ENCODE measurements at regions not wholly inside any gene's neighbourhood (a gene's known extent, or its start where the extent isn't known, plus 50 kb on each side); places are given as distances from the start of the nearest gene placed in this dataset.

DNA sequence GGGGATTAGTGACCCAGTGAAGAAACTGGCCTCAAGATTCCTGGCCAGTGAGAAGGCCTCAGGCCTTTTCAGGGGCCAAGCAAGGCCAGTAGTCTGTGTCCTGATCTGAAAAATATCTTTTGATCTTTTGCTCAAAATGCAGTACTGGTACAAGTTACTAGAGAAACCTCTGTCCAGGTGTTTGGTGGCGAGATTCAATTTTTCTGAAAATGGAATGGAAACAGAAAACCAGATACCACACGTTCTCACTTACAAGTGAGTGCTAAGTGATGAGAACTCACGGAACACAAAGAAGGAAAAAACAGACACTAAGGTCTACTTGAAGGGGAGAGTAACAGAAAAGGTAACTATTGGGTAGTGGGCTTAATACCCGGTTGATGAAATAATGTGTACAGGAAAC lies 463.4 kb downstream of the ZIC1 start:
- no peaks in the 10 kb centered on the region; the same call in 1 of the 2 replicates for H3K27me3 ChIP-seq (ENCODE audit: control insufficient read depth, insufficient read depth, low read length)
- ATAC-seq (ENCODE audit: low read depth) (no peak), DNase-seq (no peak)
- H4K20me1 ChIP-seq (ENCODE audit: insufficient read depth, low read length): no peaks in the 10 kb centered on the region
- H2AK9ac ChIP-seq (replicated peaks; ENCODE audit: low read depth, low read length, poor library complexity): no peak overlapping the region
- H3K79me1 ChIP-seq (ENCODE audit: low read depth in 1 of 2, low read length in 2 of 2): no peaks in the 10 kb centered on the region
- no CpG with 5 or more reads among the region's 4 CpGs for WGBS, 2 experiments (ENCODE audit: extremely low coverage in 2 of 2, insufficient read length in 1 of 2)
- no peak overlapping the region for H3K56ac ChIP-seq (ENCODE audit: extremely low read depth, insufficient read depth, low read length)
- H2BK15ac ChIP-seq (ENCODE audit: low read depth, low read length): no peak overlapping the region
- CTCF ChIA-PET: no interaction called here
- no peak overlapping the region for H3K4ac ChIP-seq (ENCODE audit: low read depth, low read length)
- no peak overlapping the region for H3K27ac ChIP-seq (ENCODE audit: insufficient read depth, low read length)
- BruUV-seq (replicated peaks): no TSS peak
- H2BK5ac ChIP-seq (ENCODE audit: low read depth, low read length, poor library complexity, severe bottlenecking): no peak overlapping the region
- no peaks in the 10 kb centered on the region for H3K4me1 ChIP-seq (ENCODE audit: control insufficient read depth, insufficient read depth, low read length)
- dilution Hi-C loops (cut with HindIII; ENCODE audit: low sequenced_read_pairs, unreplicated experiment): no loop called here
- intact Hi-C loops (cut with micrococcal nuclease): no loop called here
- H3K14ac ChIP-seq (replicated peaks; ENCODE audit: low read depth, low read length): no peak overlapping the region
- no peak overlapping the region for H3K23ac ChIP-seq (ENCODE audit: low read depth, low read length)
- H4K8ac ChIP-seq (ENCODE audit: low read depth in 2 of 2, low read length in 2 of 2): no peak overlapping the region
- no peak overlapping the region for H4K91ac ChIP-seq (ENCODE audit: insufficient read depth, low read depth, low read length)
- TF ChIP-seq MAFK (IDR thresholded peaks at IDR 0.05; ENCODE audit: low read depth, low read length): no peak
- no peak for TF ChIP-seq POLR2A (IDR thresholded peaks at IDR 0.05; ENCODE audit: low read depth, low read length)
- no peak for TF ChIP-seq NFE2L2 (IDR thresholded peaks at IDR 0.05; ENCODE audit: low read depth, low read length)
- TF ChIP-seq, protein P1, sequence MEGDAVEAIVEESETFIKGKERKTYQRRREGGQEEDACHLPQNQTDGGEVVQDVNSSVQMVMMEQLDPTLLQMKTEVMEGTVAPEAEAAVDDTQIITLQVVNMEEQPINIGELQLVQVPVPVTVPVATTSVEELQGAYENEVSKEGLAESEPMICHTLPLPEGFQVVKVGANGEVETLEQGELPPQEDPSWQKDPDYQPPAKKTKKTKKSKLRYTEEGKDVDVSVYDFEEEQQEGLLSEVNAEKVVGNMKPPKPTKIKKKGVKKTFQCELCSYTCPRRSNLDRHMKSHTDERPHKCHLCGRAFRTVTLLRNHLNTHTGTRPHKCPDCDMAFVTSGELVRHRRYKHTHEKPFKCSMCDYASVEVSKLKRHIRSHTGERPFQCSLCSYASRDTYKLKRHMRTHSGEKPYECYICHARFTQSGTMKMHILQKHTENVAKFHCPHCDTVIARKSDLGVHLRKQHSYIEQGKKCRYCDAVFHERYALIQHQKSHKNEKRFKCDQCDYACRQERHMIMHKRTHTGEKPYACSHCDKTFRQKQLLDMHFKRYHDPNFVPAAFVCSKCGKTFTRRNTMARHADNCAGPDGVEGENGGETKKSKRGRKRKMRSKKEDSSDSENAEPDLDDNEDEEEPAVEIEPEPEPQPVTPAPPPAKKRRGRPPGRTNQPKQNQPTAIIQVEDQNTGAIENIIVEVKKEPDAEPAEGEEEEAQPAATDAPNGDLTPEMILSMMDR (conservative IDR thresholded peaks at IDR 0.05; ENCODE audit: low read depth, low read length): no peak
- TF ChIP-seq MXI1 (IDR thresholded peaks at IDR 0.05; ENCODE audit: borderline replicate concordance, low read depth, low read length): no peak
- TF ChIP-seq BHLHE40 (IDR thresholded peaks at IDR 0.05; ENCODE audit: low read depth, low read length): no peak
- TF ChIP-seq, protein P2, sequence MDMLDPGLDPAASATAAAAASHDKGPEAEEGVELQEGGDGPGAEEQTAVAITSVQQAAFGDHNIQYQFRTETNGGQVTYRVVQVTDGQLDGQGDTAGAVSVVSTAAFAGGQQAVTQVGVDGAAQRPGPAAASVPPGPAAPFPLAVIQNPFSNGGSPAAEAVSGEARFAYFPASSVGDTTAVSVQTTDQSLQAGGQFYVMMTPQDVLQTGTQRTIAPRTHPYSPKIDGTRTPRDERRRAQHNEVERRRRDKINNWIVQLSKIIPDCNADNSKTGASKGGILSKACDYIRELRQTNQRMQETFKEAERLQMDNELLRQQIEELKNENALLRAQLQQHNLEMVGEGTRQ (IDR thresholded peaks at IDR 0.05; ENCODE audit: low read depth, low read length): no peak
- no peak for TF ChIP-seq RAD21 (IDR thresholded peaks at IDR 0.05; ENCODE audit: low read length)
- no peak for TF ChIP-seq RCOR1 (IDR thresholded peaks at IDR 0.05; ENCODE audit: insufficient replicate concordance, low read length)
- TF ChIP-seq, protein P3, sequence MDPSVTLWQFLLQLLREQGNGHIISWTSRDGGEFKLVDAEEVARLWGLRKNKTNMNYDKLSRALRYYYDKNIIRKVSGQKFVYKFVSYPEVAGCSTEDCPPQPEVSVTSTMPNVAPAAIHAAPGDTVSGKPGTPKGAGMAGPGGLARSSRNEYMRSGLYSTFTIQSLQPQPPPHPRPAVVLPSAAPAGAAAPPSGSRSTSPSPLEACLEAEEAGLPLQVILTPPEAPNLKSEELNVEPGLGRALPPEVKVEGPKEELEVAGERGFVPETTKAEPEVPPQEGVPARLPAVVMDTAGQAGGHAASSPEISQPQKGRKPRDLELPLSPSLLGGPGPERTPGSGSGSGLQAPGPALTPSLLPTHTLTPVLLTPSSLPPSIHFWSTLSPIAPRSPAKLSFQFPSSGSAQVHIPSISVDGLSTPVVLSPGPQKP (IDR thresholded peaks at IDR 0.05; ENCODE audit: borderline replicate concordance, low read depth, low read length): no peak
- TF ChIP-seq MAZ (IDR thresholded peaks at IDR 0.05; ENCODE audit: borderline replicate concordance, low read depth, low read length): no peak
- no peak for TF ChIP-seq RFX5 (IDR thresholded peaks at IDR 0.05; ENCODE audit: low read depth, low read length)
- TF ChIP-seq FOS (IDR thresholded peaks at IDR 0.05; ENCODE audit: low read depth, low read length): no peak
- no peak for TF ChIP-seq SMC3 (IDR thresholded peaks at IDR 0.05; ENCODE audit: low read depth, low read length)
- no peak for TF ChIP-seq CHD1 (IDR thresholded peaks at IDR 0.05; ENCODE audit: low read depth, low read length)
- TF ChIP-seq CEBPB (IDR thresholded peaks at IDR 0.05; ENCODE audit: low read depth, low read length): no peak
- POLR2A ChIA-PET (ENCODE audit: unreplicated experiment): no interaction called here
- no peaks in the 10 kb centered on the region for H3K36me3 ChIP-seq (ENCODE audit: control insufficient read depth, insufficient read depth, low read length)
- H3K4me3 ChIP-seq (ENCODE audit: insufficient read depth, low read depth, low read length): no peak overlapping the region
- no peaks in the 10 kb centered on the region for H3K9me3 ChIP-seq (ENCODE audit: control insufficient read depth, insufficient read depth, low read length)
- in situ Hi-C loops (cut with MboI; ENCODE audit: low sequenced_read_pairs): no loop called here
- no peak overlapping the region for H3K4me2 ChIP-seq (ENCODE audit: low read depth, low read length)
- H3K9ac ChIP-seq (ENCODE audit: low read depth, low read length): no peak overlapping the region
- no peak overlapping the region for H2BK20ac ChIP-seq (ENCODE audit: low read depth, low read length)
- no peak overlapping the region for H4K5ac ChIP-seq (ENCODE audit: low read depth, low read length)
- no peak overlapping the region for H2BK120ac ChIP-seq (ENCODE audit: low read depth, low read length)
- no peaks in the 10 kb centered on the region for H3K9me1 ChIP-seq (ENCODE audit: insufficient read depth, low read length)
- H3K18ac ChIP-seq (ENCODE audit: low read depth, low read length): no peak overlapping the region
- H2AK5ac ChIP-seq (ENCODE audit: low read depth, low read length): no peak overlapping the region
- H2AFZ ChIP-seq (replicated peaks; ENCODE audit: low read length, poor library complexity): no peak overlapping the region

All from IMR-90 (cell line).